ENCODE measurements at regions not wholly inside any gene's neighbourhood (a gene's known extent, or its start where the extent isn't known, plus 50 kb on each side); places are given as distances from the start of the nearest gene placed in this dataset.
"Not testable (repeated sequence)": the region's sequence is repeated elsewhere in the genome, so short reads cannot be mapped to it uniquely, and the experiment has no call there.

DNA sequence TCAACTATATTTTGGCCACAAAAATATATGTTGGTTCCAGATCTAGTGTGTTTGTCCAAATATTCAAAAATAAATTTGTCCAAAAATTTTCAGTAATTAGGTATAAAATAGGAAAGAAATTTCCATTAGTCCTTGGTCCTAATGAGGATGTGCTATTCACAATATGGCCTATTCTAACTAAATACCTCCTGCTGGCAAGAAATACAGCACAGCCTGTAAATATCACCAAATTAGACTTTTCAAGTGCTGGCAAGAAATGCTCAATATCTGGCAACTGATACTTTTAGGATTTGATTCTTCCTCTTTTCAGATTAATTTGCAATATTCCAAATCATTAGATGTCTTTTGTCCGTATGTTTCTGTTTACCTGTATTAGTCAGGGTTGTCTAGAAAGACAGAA lies 1446.2 kb downstream of the LRFN5 start:
- DNase-seq (ENCODE audit: low read depth), result no peak

GRCh38 chr14:43043850-43044249 lies 1437.2 kb downstream of the LRFN5 start:
- DNase-seq (ENCODE audit: low read depth), result no peak

DNA sequence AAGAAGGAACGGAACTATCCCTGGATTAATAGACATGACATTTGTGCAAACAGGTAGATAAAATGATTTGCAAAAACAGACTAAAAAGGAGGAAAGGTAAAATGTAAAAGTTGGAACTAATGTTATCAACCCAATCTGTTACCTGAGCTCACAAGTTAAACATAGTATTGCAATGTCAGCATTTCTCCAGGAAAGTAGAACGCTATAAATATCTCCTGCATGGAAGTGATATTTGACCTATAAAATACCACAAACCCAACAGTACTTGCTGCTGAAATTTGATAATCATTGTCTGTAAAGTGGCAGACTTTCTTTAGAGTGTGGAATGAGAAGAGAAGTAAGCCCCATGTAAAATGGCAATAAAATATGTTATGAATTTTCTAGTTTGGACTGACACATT lies 1435.7 kb downstream of the LRFN5 start:
- DNase-seq (ENCODE audit: low read depth), result no peak

DNA sequence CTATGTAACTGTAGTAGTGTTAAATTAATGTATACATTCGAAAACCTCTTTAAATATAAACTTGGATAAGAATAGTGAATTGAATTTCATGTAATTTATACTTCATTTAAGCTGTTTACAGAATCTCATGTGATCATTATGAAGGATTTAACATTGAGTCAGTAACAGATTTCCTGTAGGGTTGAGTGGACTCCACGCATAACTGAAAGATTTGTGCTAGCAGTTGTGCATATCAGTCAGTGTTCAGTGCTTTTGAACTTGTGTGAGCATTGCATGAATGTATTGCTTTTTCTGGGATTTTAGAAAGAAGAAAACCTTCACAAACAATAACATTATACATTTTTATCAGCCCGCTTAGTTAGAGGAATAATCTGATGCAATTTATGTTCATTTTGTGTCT lies 1435.3 kb downstream of the LRFN5 start:
- no peak for DNase-seq (ENCODE audit: low read depth)

GRCh38 chr14:43041207-43041606 lies 1434.5 kb downstream of the LRFN5 start:
- DNase-seq (ENCODE audit: low read depth), result no peak

GRCh38 chr14:43039881-43040280 lies 1433.2 kb downstream of the LRFN5 start:
- DNase-seq (ENCODE audit: low read depth), result no peak

GRCh38 chr14:43031598-43031997 lies 1424.9 kb downstream of the LRFN5 start:
- no peak for DNase-seq (ENCODE audit: low read depth)

- no peak for DNase-seq (ENCODE audit: low read depth)
These were observed 1415.6 kb downstream of the LRFN5 start for GRCh38 chr14:43022094-43022800.

GRCh38 chr14:43019826-43020225 lies 1413.2 kb downstream of the LRFN5 start:
- no peak for DNase-seq (ENCODE audit: low read depth)

DNA sequence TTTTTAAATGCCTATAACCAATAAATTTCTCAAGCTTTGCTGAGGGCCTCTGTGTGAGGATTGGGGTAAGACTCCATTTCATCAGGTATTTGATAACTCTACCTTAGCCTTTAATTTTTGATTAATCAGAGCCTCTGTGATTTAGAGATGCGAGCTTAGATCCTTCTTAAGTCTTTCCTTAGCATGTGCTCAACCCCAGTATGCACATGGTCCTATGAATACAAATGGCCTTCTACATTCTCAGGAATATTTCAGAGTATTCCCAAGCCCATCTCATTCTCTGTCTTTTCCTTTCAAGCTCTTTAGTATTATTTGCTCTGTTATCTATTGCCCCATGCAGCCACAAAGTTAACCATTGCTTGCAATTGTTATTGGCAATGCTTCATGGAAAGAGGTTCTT lies 1407.7 kb downstream of the LRFN5 start:
- DNase-seq (ENCODE audit: low read depth), result no peak

- no peak for DNase-seq (ENCODE audit: low read depth)
These were observed 1406.1 kb downstream of the LRFN5 start for GRCh38 chr14:43012817-43013216.

DNA sequence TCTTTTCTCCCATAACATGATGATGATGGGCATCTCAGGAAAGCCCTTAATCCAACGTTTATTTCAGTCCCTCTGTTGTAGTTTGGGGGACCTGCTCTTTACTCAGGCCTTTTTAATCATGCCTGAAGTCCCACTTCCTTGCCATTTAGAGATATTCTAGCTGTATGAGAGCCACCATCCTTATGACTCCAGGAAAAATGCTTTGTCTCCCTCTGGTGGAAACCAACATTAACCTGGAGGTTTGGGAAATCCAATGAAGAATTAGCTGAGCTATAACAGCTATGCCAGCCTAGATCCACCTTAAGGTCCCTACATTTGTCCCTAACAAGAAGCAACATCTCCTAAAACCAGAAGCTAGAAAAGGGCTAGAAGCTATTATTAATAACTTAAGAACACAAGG lies 1399.1 kb downstream of the LRFN5 start:
- no peak for DNase-seq (ENCODE audit: low read depth)

- DNase-seq (ENCODE audit: low read depth), result no peak
These were observed 1397.2 kb downstream of the LRFN5 start for GRCh38 chr14:43003845-43004244.

- no peak for DNase-seq (ENCODE audit: low read depth)
These were observed 1395.1 kb downstream of the LRFN5 start for GRCh38 chr14:43001731-43002130.

- peak; percentile 12 for DNase-seq (ENCODE audit: low read depth)
These were observed 1387.5 kb downstream of the LRFN5 start for GRCh38 chr14:42994051-42994736.

- no peak for DNase-seq (ENCODE audit: low read depth)
These were observed 1386.3 kb downstream of the LRFN5 start for GRCh38 chr14:42992930-42993329.

DNA sequence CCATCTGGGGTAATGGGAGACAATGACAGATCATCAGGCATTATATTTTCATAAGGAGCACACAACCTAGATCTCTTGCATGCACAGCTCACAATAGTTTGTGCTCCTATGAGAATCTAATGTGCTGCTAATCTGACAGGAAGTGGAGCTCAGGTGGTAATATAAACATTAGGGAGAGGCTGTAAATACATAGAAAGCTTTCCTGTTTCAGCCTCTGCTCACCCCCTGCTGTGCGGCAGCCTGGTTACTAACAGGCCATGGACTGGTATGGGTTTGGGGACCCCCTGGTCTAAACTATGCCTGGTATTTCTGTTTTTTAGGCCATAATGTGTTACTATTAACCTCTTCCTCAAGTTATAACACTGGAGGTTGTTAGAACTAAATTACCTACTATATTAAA lies 1373.7 kb downstream of the LRFN5 start:
- DNase-seq (ENCODE audit: low read depth), result no peak

DNA sequence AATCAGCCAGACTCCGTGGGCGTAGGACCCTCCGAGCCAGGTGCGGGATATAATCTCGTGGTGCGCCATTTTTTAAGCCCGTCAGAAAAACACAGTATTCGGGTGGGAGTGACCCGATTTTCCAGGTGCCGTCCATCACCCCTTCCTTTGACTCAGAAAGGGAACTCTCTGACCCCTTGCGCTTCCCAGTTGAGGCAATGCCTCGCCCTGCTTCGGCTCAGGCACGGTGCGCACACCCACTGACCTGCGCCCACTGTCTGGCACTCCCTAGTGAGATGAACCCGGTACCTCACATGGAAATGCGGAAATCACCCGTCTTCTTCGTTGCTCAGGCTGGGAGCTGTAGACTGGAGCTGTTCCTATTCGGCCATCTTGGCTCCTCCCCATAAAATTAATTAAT lies 1366.5 kb downstream of the LRFN5 start:
- DNase-seq (ENCODE audit: low read depth), result not testable (repeated sequence)

DNA sequence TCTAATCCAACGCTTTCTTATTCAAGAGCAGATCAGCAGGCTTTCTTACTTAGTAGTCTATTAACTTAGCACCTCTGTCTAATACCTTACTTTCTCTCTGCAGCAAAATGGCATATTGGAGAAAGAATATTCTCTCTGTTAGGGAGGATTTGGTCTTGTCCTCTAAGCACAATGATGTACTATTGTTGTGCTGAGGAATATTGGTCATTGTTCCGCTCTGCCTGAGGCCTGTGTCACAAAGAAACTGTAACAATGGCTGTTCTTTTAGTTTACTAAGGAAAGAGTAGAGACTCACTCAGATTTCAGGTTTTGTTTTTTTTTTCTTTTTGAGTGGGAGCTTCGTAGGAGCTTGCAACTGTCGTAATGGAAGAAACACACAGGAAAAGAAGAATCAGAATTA lies 1358.8 kb downstream of the LRFN5 start:
- DNase-seq (ENCODE audit: low read depth), result no peak

- no peak for DNase-seq (ENCODE audit: low read depth)
These were observed 1354.8 kb downstream of the LRFN5 start for GRCh38 chr14:42961509-42961908.

GRCh38 chr14:42950363-42950762 lies 1343.7 kb downstream of the LRFN5 start:
- DNase-seq (ENCODE audit: low read depth), result no peak

- no peak for DNase-seq (ENCODE audit: low read depth)
These were observed 1341.3 kb downstream of the LRFN5 start for GRCh38 chr14:42947991-42948390.

- no peak for DNase-seq (ENCODE audit: low read depth)
These were observed 1337.6 kb downstream of the LRFN5 start for GRCh38 chr14:42944284-42944683.

DNA sequence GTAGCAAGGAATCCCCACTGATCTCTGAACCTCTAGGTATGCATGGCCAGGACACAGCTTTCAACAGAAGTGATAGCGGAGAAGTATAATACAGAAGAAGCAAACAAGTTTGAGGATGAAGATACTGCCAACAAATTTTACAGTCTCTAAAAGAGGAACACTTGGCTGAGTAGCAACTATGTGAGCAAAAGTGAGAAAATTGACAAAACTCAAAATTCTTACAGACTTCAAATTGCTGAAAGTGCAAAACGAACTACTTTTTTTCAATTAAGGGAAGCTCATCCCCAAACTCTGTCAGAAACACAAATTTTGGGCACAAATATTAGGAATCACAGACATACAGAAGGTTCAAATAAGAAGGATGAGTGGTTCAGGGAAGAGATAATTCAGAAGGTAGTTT lies 1324.6 kb downstream of the LRFN5 start:
- no peak for DNase-seq (ENCODE audit: low read depth)
